NCI-H1092 treated with DMSO at 0.1 percent for 48 hours (cell line): ENCODE measurements at regions not wholly inside any gene's neighbourhood (a gene's known extent, or its start where the extent isn't known, plus 50 kb on each side); places are given as distances from the start of the nearest gene placed in this dataset.

ENCODE experiments used
- DNase-seq: peaks from one replicate; lab custom pipeline; 2025; lab: John Stamatoyannopoulos, UW

- no peak for DNase-seq
These were observed 221.5 kb downstream of the PCDH18 start for GRCh38 chr4:137310593-137311490.

- DNase-seq, result no peak
These were observed 222.1 kb downstream of the PCDH18 start for GRCh38 chr4:137310166-137310565.

- DNase-seq, result no peak
These were observed 222.9 kb downstream of the PCDH18 start for GRCh38 chr4:137309424-137309823.

- DNase-seq, result no peak
These were observed 224.5 kb downstream of the PCDH18 start for GRCh38 chr4:137307806-137308205.

- no peak for DNase-seq
These were observed 231.5 kb downstream of the PCDH18 start for GRCh38 chr4:137300776-137301175.

- no peak for DNase-seq
These were observed 233.0 kb downstream of the PCDH18 start for GRCh38 chr4:137299281-137299680.

GRCh38 chr4:137293281-137293680 is 239.0 kb downstream of the PCDH18 start:
- DNase-seq, result no peak

- peak; percentile 49 for DNase-seq
These were observed 248.6 kb downstream of the PCDH18 start for GRCh38 chr4:137283737-137284136.

- no peak for DNase-seq
These were observed 253.9 kb downstream of the PCDH18 start for GRCh38 chr4:137278431-137278830.

GRCh38 chr4:137274404-137274803 is 257.9 kb downstream of the PCDH18 start:
- no peak for DNase-seq

- DNase-seq, result no peak
These were observed 265.3 kb downstream of the PCDH18 start for GRCh38 chr4:137267024-137267423.

GRCh38 chr4:137266511-137266910 is 265.8 kb downstream of the PCDH18 start:
- no peak for DNase-seq

- DNase-seq, result no peak
These were observed 269.1 kb downstream of the PCDH18 start for GRCh38 chr4:137263206-137263605.

GRCh38 chr4:137253949-137254348 is 278.3 kb downstream of the PCDH18 start:
- no peak for DNase-seq

GRCh38 chr4:137249112-137249511 is 283.2 kb downstream of the PCDH18 start:
- no peak for DNase-seq

- DNase-seq, result peak; percentile 83
These were observed 293.7 kb downstream of the PCDH18 start for GRCh38 chr4:137238456-137239162.

- DNase-seq, result peak; percentile 17
These were observed 305.4 kb downstream of the PCDH18 start for GRCh38 chr4:137226900-137227299.

GRCh38 chr4:137226221-137226620 is 306.1 kb downstream of the PCDH18 start:
- DNase-seq, result no peak

- DNase-seq, result no peak
These were observed 318.7 kb downstream of the PCDH18 start for GRCh38 chr4:137213372-137214173.

- DNase-seq, result no peak
These were observed 319.7 kb downstream of the PCDH18 start for GRCh38 chr4:137212601-137213000.

GRCh38 chr4:137209240-137209639 is 323.1 kb downstream of the PCDH18 start:
- no peak for DNase-seq

GRCh38 chr4:137206781-137207180 is 325.5 kb downstream of the PCDH18 start:
- DNase-seq, result no peak
